ENCODE measurements at regions not wholly inside any gene's neighbourhood (a gene's known extent, or its start where the extent isn't known, plus 50 kb on each side); places are given as distances from the start of the nearest gene placed in this dataset.
"Not testable (repeated sequence)": the region's sequence is repeated elsewhere in the genome, so short reads cannot be mapped to it uniquely, and the experiment has no call there.

DNA sequence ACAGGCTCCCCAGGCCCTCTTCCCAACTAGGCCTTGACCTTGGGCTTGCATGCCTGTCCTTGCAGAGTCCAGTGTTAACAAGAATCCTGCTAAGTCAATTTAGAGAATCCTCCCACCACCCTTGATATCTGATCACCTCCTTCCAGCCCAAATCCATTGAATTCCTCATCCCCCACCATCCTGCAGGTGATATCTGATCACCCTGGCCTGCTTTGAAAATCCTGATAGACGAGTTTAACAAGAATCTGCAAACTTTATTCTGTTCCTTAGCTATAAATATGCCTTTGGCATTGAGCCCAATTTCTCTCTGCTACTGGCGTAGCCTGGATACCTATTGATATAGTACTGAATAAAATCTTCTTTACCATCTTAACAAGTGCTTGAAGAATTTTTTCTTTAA is 125.5 kb downstream of the DIRAS2 start:
- no peak for DNase-seq

GRCh38 chr9:90521811-90522570 is 120.6 kb downstream of the DIRAS2 start:
- DNase-seq: no peak

DNA sequence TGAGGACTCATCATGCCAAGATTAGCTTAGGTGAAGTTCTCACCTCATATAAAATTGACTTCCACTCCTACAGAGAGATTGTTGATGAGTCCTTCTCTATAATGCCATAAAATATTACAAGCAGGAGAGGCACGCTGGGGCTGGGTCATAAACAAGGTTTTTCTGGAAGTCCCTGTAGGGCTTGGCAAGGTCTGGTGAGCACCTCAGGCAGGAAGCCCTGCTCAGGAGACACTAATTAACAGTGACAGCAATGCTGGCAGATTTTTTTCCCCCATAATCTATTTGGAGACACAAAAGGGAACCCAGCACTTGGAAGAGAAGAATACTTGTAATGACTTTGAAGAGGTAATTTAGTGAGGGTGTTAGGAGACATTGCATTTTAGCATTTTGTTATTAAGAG is 118.7 kb downstream of the DIRAS2 start:
- peak; percentile 37 for DNase-seq

DNA sequence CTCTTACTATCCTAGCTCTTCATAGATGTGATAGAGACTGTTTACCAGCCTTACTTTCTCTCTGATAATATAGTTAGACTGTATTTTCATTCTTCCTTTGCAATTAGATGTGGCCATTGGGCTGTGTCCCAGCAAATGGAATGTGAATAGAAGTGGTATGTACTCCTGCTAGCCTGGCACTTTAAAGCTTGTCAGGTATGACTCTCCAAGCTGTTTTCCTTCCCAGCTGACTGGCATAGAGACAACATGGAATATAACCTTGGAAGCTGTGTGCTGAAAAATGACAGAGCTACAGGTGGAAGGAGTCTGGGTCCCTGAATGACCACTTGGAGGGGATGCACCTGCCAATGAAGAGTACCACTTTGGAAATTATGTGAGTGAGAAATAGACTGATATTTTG is 116.2 kb downstream of the DIRAS2 start:
- DNase-seq: peak; percentile 3

GRCh38 chr9:90536094-90536493 is 106.5 kb downstream of the DIRAS2 start:
- DNase-seq: not testable (repeated sequence)

DNA sequence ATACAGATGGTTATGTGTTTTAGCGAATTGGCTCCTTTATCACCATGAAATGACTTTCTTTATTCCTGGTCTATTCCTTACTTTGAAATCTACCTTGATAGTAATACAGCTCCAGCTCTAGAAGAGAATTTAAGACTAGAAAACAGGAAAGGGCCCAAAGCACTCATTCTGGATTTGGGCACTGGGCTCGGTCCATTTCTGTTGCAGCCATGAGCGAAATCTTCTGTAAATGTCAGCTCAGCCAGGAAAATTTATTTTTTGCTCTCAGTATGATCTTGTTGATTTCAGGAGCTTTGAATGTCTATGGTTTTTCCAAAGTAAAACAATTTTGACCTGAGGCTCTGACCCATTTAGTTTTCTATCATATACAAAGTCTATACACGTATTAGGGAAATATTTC is 104.1 kb downstream of the DIRAS2 start:
- no peak for DNase-seq

DNA sequence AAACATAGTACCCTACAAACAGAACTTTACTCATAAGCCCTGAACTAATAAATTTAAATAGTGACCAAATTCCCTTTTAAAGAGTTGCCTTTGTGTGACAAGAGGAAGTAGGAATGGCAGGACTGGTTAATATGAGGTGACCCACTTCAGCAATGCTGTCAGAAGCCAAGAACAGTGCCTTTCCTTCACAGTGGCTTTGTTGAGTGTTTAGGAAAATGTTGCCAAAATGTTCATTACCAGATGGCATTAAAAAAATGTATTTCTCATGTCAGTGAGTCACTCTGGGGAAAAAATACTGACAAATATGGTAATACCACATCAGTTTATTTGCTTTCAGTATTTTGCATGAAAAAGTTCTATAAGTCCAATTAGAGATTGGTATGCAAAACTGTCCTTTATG is 103.3 kb downstream of the DIRAS2 start:
- DNase-seq: no peak

DNA sequence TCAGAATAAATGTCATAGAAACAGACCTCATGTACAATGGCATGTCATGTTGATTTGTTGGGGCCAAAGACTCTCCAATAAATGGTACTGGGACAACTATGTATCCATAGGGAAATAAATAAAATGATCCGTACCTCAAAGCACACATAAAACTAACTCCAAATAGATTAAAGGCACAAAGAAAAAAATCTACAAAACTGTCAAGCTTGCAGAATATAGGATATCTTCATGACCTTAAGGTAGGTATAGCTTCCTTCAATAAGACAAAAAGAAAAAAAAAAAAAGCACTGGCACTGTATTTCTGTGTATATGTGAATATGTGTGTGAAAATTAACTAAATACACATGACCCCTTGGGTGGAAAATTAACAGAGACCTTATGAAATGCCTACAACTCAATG is 101.9 kb downstream of the DIRAS2 start:
- DNase-seq: no peak

- no peak for DNase-seq
Observed at GRCh38 chr9:90544488-90544887, 98.1 kb downstream of the DIRAS2 start.

DNA sequence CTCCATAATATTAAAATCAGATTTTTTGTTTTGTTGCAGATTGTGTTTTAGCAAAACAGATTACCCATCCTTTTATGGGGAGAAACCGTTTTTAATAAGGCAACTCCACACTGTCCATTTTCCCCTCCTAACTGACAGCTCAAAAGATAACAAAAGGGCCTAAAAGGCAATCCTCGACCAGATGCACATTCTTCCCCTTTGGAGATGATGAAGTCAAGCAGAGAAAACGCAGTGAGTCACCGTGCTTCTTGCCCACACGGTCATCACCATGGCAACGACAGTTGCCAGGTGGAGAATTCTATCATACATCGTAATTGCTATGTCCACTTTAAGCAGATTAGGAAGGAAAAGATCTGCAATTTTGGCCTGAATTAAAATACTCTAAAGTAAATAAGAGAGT is 96.4 kb downstream of the DIRAS2 start:
- peak; percentile 89 for DNase-seq

DNA sequence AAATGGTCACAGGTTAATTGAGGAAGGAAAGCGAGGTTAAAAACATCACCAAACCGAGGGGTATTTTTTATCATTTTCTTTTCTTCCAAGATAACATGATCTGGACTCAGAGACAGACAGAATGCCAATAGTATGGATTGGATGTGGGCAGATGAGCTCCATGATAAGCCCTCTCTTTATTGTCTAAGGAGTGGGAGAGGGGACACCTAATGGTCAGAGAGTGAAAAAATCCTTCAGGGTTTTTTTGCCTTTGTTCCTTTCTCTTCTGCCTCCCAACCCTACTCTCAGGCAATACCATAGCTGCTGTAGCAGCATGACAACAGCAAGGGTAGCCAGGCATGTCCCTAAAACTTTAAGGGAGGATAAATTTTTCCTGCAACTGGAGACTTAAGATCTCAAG is 94.7 kb downstream of the DIRAS2 start:
- no peak for DNase-seq

DNA sequence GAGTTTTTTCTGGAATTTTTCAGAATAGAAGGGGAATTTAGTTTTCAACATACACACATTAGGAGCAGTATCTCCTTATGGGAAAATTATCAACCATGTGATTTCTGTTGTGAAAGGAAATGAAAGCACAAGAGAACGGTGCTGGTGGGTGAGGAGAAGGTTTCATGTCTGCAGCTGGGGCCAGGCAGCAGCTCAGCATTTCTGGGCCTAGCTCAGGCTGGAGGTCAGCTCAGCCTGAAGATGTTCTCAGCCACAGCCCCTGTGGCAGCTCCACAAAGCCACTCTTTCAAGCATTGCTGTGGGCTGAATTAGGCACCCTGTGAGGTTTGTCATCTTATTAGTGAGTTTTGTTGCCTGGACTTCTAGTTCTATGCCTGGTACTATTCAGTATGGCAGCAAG is 90.3 kb downstream of the DIRAS2 start:
- DNase-seq: no peak

DNA sequence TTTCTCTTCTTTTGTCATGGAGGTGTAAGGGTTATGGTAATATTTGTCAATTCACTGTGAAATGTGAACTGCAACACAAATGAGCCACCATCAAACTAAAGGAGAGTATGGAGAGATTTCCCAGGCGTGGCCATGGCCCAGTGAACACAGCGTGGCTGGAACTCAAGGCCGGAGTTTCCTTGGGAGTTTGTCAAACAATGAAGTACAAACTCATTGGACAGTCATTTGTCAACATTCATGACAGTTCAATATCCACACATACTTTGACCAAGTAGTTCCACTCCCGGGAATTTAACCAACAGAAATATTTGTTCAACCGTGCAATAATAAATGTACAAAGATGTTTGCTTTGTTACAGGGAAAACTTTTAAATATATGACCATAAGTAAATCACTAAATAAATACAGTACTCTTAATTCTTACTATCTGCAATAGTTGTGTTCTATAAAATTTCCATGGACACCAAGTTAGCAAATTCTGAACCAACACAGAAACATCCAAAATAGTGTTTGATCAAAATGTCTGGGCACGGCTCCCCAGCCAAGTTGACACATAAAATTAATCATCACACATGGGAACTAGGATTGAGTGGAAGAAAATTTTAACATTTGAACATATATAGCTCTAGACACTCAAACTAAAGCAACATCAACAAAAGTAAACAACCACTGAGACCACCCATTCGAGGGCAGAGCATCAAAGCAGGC is 87.1 kb downstream of the DIRAS2 start:
- DNase-seq: no peak

DNA sequence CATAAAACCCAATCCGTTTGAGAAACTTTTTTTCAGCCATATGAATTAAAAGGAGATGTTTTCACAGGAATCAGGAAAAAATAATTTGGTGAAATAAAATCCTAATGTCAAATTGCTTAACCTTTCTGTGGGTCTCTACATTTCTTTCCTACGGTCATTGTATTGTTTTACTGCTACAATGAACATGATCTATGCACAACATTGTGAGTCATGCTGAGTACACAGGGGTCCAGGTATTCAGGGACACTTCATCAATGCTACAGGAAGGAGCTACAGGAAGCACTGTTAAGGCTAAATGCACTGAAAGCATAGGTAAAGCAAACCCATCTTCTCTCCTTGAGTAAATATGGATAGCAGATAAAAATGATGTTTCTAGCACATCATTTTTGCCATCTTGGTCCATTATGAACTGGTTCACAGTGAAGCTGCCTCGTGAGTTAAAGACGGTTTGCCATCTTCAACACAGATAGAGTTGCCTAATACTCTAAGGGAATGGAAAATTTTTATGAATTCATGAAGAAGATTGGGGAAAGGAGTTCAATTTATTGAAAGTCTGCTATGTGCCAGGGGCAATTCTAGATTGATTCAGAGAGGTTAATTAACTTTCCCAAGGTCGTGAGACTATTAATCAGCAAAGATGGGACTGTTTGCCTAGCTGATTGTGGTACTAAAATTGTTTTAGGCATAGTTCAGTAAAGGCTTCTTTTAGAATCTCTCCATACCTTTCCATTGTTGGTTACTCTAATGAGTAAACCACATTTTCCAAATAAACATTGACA is 85.5 kb downstream of the DIRAS2 start:
- DNase-seq: no peak

DNA sequence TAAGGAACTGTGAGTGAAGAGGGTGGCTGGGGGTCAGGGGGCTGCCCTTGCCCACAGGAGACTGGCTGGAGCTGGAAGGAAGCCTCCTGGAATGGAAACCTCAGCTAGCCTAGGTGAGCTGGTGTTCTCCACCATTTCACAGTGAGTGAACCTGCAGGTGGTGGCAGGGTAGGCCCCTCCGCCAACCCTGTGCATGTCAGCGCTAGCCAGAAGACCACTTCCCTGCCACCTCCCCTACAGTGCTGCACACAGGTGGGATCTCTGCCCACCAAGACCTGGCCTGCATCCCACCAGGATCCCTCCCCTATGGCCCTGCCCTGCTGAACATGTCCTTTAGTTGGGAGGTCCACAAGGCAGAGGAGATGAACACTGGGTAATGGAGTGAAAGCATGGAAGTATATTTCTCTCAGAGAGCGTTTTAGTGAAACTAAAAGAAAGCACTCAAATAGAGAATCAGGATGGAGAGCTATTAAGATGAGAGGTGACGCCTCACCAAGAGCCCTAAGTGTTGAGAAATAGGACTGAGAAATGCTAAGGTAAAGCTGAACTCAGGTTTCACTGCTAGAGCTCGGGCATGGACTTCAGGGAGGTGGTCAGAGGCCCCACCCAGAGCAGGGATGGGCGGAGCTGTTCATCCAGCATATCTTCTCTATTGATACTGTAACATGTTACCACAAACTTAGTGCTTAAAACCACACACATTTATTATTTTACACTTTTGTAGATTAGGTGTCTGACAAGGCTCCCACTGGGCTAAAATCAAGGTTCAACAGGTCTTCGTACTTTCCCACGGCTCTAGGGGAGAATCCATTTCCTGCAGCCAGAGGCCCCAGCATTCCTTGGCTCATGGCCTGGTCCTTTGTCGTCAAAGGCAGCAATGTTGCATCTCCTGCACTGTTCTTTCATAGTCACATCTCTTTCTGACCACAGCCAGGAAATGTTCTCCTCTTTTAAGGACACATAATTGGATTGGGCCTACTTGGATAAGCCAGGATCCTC is 83.2 kb downstream of the DIRAS2 start:
- DNase-seq: no peak
